ENCODE measurements at regions not wholly inside any gene's neighbourhood (a gene's known extent, or its start where the extent isn't known, plus 50 kb on each side); places are given as distances from the start of the nearest gene placed in this dataset.
"Not testable (repeated sequence)": the region's sequence is repeated elsewhere in the genome, so short reads cannot be mapped to it uniquely, and the experiment has no call there.

DNA sequence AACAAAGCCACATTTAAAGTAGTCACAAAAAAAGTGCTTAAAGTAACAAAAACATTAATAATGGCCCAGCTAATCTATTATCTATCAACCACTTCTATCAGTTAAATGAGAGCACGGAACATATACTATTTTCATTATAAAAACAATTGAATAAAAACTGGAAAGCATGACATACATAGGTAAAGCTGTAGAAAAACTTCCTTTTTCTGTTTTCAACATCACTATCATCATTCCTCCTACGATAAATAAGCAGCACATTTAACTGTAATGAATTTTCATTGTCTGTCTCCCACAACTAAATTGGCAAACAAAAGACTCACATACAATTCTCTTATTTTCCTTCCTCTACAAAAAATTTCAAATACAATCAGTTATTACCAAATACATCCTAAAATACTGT is 96.4 kb upstream of the DPH5 start:
- no peak for DNase-seq

DNA sequence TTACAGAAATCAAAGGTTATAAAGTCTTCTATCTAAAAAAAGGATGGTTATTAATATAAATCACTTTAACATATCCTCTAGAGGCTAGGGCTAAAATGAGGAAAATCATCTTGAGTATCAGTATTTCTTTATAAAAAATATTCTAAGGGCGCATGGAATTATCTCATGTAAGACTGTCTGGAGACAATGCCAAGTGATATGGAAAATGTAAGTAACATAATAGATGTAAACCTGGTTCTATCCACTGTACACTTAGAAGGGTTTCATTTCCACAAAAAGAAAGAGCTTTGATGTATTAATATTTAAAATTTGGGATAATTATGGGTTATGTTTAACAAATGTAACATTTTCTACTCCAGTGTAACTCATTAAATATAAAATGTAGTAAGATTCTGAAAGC is 95.9 kb upstream of the DPH5 start:
- no peak for DNase-seq

DNA sequence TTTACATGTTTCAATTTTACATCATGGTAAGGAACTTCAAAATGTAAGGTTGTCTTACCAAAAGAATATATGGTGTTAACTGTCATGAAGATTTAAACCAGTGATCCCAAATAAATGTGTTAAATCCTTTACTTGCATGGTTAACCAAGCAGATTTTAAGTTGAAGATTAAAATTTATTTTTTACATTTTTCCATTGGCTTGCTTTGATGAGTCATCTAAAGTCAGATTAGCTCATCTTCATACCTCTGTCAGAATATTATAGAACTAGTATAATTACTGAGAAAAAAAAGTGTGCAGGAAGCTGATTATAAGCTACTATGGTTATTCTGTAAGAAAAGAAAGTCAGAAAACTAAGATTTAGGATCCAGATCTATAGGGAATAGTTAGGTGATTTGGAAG is 95.3 kb upstream of the DPH5 start:
- no peak for DNase-seq

DNA sequence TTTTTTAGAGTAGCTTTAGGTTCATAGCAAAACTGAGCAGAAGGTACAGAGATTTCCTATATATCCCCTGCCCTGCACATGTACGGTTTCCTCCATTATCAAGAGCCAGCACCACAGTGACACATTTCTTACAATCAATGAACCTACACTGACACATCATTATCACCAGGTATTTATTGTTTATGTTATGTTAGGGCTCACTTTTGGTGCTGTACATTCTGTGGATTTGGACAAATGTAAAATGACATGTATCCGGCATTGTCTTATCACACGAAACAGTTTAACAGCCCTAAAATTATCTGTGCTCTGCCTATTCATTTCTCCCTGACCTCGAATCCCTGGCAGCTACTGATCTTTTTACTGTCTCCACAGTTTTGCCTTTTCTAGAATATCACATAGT is 93.7 kb upstream of the DPH5 start:
- no peak for DNase-seq

DNA sequence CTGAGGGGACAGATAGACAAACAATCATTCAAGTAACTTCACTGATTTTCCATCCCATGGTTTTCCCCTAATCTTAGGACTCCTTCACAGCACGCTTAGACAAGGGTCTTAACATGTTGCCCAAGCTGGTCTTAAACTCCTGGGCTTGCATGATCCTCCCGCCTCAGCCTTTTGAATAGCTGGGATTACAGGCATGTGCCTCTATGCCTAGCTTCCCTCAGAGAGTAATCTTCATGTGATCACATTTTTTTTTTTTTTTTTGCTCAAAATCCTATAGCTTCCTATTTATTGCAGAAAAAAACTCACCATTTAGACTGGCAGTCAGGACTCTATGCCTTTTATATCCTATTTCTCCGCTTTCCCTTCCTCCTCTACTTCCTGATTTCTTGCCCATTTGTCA is 90.4 kb upstream of the DPH5 start:
- peak; percentile 84 for DNase-seq

DNA sequence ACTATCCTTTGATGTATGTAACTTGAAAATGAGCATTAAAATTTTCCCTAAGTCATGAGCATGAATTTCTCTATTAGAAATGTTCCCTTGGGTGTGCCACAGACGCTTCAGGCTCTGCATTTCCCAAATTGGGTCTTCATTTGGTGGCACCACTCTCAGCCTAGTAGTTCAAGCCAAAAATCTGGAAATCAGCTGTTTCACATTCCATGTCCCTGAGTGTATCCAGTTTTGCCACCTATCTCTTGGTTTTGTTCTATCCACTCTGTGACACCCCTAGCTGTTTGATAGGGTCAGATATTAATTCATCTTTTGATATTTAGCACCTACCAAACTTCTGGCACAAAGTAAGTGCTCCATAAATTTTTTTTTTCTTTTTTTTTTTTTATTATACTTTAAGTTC is 89.5 kb upstream of the DPH5 start:
- no peak for DNase-seq

DNA sequence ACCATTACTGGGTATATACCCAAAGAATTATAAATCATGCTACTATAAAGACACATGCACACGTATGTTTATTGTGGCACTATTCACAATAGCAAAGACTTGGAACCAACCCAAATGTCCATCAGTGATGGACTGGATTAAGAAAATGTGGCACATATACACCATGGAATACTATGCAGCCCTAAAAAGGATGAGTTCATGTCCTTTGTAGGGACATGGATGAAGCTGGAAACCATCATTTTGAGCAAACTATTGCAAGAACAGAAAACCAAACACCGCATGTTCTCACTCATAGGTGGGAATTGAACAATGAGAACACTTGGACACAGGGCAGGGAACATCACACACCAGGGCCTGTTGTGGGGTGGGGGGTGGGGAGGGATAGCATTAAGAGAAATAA is 88.5 kb upstream of the DPH5 start:
- DNase-seq = not testable (repeated sequence)

DNA sequence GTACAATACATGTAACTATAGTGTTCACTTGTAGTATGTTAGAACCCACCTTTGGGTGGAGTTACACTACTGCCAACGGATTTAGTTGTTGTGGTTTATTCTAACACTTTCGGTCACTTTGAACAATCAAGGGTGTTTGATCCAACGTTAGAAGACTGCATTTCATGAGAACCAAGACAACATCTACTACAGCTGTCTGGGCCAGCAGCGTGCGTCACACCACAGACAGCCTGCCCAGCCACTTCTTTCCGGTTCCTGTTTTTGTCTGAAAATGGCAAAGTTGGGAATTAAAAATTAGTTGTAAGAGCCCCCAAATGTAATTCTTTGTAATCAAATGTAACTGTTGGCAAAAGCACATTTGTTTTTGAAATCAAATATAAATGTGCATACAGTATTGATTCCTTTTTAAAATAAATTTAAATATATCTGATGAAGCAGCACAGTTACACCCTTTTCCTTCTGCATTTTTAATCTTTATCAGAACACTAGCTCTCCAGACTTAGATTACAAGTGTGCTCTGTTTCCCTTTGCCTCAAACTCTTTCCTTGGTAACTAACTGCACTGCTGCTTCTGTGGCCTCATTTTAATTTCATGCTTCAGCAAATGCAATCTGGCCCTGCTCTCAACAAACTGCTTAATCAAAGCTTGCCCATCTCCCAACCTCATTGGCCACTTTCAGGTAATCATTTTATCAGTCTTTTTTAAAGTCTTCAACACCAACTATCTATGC is 86.6 kb upstream of the DPH5 start:
- no peak for DNase-seq

DNA sequence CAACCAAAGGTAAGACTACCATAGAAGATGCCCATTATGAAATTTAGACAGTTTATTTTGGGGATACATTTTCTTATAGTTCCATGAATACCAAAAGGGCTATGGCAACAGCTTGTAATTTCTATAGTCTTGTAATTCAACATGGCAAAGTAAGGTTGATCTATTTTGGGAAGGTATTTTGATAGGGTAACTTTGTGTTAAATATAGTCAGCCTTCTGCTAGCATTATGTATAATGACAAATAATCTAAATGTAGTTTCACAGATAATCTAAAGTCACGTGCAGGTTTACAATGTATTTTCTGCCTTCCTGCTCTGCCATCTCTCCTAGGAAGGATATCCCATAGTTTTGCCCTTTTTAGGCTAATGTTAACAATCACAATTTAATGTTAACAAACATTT is 85.9 kb upstream of the DPH5 start:
- no peak for DNase-seq

DNA sequence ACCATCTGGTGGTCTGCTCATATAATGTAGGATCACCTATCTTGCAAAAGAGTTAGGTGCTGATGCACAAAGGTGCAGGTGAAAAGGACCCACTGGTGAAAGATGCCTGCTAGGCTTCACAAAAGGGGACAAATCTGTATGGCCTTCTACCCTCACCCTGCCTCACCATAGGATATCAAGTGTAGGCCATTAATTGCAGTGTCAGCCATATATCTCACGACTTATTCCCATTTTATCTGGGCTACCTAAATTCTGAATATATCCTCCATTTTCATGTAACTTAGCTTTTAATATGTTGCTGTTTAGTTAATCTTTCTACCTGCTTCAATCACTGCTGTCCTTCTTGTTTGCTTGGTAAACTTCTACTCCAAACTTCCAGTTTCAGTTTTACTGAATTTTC is 84.2 kb upstream of the DPH5 start:
- DNase-seq = no peak

DNA sequence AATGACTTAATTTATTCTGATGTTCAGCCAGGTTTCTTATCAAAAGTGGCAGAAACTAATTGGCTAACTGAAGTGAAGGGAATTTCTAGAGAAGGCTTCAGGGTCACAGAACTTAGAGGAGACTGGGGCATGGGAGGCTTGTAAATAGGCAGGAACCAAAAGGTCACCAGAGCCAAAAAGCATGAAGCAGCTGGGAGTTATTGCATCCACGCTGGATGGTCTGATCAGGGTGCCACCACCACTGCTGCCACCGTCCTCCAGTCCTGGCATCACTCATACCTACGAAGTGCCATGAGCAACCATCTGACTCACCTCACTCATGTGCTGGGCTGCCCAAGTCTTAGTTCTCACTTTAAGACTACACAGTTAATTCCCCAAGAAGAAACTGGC is 82.5 kb upstream of the DPH5 start:
- DNase-seq = no peak

DNA sequence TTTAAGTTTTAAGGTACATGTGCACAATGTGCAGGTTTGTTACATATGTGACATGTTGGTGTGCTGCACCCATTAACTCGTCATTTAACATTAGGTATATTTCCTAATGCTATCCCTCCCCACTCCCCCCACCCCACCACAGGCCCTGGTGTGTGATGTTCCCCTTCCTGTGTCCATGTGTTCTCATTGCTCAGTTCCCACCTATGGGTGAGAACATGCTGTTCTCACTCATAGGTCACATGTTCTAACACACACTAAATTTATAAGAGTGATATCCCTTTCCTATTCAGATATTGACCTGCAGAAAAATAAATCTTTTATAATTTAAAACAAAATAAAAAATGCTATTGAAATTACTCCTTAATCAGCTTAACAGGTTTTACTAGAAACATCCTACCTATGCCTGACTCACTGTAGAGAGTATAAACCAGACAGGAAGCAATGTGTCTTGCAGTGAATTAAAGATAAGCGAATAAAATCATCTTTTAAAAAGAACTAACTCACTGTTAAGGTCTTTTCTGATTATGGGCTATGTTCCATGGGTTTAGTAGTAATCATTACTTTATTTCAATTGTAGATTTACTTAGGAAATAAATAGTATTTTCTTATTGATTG is 82.0 kb upstream of the DPH5 start:
- no peak for DNase-seq

DNA sequence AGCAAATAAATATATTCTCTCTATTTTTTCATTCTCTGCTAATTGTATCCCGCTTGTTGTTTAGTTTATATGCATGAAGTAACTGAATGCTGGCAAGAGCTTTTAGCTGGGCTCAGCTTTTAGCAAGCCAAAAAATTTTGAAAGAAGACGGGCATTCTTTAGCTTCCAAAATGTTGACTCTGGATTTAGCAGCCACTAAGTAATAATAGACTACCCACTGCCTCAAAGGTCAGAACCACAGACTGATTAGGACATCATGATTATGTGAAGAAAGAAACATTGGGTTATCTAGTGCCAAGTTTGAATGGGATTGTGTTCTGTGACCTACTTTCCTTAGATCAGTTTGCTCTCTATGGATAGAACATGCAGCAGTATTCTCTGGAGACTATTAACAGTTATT is 80.3 kb upstream of the DPH5 start:
- no peak for DNase-seq

DNA sequence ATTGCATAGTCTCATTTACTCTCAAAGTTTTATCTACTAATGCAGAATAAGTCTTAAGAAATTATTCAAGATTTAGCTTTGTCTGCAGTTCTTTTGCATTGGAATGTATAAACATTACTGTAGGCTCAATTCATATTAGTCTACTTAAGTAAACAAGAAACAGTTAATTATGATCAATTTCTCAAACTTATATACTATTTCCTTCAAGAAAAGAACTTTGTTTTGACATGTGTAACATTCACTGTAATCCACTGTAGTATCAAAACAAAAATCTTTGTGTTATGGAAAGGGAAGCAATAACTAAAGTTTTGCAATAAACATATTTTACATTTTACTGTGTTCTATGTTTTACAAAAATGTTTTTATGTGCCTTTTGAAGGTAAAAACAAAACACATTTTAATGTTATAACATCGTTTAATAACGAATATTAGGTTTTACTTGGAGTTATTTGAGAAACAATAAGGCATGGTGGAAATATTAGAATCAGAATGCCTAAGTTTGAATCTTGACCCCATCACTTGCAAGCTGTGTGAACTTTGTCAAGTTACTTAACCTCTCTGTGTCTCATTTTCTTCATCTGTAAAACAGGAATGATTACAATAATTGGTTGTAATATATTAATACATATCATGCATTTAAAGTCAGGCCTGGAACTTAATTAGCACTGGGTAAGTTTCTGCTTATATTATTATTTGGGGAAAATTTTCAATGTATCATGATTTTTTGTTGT is 77.0 kb upstream of the DPH5 start:
- DNase-seq = no peak

DNA sequence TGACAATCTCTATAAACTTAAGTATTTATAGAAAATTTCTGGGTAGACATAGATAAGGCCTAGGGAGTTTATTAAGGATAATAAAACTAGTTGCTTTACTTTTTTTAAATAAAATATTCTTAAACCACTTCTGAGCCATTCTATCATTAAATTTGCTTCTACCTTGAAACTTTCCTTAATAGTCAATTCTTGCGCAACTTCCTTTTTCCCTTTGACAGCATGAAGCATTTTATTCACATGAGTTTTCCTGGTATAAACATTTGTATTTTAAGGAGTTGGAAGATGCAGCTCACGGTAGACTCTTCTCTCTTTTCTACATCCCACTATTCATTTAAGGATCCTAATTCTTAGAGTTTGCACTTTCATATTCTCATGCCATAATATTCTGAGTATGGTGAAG is 75.8 kb upstream of the DPH5 start:
- no peak for DNase-seq

DNA sequence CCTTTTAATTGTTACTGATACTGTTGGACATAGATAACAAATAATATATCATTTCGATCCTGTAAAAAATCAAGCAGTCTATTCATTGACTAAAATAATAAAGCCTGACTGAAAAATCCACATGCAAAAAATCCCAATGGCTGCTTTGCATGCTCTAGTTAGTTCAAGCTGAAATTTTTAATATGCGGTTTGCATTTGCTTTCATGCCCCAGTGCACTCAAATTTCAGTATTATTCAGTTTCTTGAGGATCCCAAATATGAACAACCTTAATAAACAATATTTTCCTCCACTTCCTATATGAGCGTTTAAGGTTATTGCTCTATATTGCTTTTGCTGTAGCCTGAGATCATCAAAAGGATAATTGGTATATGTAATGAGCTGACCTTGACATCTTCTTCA is 75.1 kb upstream of the DPH5 start:
- DNase-seq = no peak

DNA sequence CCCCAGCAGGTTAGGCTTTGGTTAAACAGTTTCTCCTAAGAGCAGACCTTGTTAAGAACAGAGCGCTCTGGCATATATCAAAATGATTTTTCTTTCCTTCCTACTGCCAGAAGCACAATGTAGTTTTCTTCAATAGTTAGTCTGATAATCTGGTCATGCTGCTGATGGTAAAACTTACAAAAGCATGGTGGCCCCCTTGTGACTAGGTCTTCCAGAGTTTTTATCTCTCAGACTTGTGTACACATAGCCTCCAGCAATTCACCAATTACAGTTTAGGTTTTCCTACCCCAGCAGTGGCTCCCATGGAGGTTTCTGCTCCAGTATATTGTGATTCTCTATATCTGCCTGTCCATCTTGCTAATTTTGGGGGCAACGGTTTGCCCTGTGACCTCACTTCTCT is 73.3 kb upstream of the DPH5 start:
- DNase-seq = no peak

DNA sequence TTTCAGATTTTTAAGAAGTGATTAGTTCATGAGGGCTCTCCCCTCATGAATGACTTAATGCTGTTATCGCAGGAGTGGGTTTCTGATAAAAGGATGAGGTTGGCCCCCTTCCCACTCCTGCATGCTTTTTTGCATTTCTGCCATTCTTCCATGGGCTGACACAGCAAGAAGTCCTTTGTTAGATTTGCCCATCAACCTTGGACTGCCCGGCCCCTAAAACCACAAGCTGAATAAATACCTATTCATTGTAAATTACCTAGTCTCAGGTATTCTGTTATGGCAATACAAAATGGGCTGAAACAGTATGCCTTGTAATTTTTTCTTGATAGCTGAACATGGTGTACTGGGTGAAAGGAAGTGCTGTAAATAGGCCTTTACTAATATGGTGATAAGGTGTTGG is 72.7 kb upstream of the DPH5 start:
- no peak for DNase-seq

DNA sequence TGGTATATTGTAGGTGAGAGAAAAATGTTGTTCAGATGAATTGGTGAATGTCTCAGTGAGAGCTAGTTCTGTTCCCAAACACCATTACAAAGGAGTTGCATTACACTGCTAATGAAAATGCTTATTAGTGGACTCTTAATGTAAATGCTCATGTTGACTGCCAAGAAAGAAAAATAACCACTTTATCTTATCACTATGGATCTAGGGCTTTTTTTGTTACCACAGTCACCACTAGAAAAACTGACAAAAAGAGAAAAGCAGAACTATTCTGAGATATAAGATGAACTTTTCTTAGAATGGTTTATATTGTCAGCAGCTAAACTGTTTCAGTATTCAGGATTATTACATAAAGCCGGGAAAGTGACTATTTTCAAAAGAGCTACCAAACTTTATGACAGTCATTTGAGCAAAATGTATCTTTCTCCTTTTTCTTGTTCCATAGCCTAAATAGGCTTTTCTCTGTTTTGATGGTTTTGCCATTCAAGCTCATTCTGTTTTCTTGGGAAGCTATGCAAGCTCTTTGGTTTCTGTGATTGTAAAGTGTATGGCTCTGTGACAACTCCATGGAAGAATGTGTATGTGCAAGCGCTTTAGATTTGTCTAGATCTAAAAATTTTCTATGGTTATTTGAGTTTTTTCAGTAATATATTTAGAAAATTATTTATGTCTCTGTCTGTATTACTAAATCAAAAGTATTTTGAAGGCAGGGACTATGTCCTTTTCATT is 64.2 kb upstream of the DPH5 start:
- DNase-seq = no peak

DNA sequence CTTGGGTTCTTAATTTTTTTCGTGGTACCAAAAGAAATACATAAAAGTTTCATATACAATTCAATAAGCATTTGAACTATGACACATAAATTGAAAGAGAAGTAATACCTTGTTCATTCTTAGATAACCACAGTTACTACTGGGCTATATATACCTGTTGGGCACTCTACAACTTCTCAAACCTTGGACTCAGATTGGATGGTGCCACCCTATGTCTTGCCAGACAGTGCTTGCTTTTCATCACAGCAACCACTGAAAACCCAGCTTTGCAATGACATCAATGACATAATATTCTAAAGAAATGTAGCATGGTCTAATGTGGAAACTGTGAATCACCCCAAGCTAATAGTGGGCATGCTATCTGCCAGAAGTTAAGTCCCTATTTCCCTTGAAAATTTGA is 62.8 kb upstream of the DPH5 start:
- no peak for DNase-seq

DNA sequence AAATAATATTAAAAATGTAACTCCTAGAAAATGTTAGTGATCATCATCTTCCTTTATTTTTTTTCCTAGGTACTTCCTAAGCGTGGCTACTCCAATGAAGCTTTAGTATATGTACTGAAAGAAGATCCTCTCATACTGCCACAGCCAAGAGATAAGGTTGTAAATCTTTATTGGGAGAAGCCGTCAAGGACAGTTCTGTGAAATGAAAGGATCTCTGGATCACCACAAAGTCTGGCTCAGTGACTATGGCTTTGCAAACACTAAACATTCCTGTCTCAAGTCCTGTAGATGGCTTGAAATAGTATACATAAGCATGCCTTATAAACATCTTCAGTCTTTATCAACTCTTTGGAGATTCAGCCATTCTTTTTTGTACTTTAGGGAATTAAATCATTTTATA is 61.2 kb upstream of the DPH5 start:
- DNase-seq = peak; percentile 15

DNA sequence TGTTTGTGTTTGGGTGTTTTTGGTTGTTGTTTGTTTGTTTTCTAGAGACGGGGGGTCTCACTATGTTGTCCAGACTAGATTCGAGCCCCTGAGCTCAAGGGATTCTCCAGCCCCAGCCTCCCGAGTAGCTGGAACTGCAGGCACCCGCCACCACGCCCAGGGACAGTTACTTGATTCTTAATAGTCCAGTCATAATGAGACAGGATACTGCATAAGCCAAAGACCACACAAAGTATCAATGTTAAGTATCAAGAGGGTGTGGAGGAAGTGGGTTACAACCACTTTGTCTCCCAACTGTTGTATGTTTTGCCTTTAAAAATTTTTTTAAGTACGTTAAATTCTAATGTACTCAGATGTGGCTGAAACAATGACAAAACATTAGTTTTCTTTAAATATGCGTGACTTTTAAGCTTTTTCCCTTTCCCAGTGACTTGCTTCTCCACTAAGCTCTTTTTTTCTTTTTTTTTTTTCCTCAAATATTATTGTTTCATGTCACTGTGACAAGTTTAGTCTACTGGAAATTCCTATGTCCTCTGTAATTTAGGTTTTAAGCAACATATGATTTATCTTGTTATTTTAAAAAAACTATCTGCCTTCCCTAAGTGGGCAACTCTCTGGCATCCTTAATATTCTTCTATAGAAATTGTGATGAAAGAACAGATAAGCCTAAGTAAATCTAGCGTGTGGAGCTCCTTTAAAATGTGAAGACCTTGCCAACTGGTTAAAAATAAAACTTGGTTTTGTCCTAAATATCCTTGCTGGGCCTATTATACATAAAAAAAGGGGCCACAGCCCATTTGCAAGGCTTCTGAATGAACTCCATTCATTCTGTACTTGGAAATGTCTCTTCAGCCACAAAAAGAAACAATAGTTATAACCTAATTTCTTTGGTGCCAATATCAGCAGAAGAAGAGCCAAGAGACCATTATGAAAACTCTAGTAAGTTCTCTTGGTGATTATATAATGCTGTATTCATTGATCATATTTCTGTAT is 56.2 kb upstream of the DPH5 start:
- DNase-seq = no peak

DNA sequence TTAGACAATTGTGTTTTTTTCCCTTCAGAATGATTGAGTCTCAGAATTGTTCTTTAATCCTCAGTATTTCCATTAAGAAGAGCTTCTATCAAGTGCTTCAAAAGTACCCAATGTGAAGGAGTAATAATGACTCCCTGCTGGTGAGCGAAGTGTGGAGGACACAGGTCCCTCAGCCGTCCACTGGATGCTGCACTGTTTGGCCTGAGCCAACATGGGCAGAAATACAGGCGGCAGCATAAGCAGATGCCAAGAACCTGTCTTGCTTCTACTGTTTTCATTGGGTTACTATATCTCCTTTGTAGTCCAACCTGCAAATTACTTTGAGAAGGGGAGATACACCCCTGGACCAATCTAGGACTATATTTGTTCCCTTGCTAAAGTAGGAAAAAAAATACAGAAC is 55.3 kb upstream of the DPH5 start:
- no peak for DNase-seq
